Putamen (tissue), 1 donor: ENCODE measurements at regions not wholly inside any gene's neighbourhood (a gene's known extent, or its start where the extent isn't known, plus 50 kb on each side); places are given as distances from the start of the nearest gene placed in this dataset.
"Not testable (repeated sequence)": the region's sequence is repeated elsewhere in the genome, so short reads cannot be mapped to it uniquely, and the experiment has no call there.

Experiments
- DNase-seq: peaks from one replicate; pipeline ENCODE4 v3.0.0-alpha.2; 2016; ENCODE audit warnings: low spot score

DNA sequence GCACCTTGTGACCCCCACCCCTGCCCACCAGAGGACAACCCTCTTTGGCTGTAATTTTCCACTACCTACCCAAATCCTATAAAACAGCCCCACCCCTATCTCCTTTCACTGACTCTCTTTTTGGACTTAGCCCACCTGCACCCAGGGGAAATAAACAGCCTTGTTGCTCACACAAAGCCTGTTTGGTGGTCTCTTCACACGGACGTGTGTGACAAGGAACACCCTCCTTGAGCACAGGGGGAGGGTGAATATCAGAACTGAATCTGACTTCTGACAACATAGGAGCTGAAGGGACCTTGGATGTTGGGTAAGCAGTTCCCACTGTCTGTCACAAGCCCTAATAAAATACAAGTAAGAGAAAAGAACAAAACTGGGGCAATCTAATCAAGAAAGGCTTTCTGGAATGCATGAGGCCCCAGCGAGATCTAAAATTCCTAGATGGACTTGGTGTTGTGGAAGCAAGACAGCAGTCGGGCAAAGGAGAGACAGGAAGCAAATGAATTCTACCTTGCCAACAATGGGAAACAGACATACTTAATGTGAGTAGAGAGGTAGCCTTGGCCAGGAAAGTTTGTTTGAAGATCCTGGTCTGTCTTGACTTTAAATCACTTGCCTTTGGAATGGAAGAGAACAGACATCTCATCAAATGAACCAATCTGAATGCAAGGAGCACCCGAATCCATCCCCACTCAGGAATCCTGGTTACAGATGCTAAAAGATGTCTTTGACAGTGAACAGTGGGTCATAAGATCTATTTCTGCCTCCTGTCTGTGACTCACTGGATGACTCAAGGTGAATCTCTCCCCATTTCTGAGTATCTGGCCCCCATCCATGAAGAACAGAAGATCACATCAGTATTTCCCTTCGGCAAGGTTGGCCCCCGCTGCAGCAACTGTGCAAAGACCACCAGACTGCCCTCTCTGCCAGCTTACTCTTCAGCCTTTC, 53.3 kb downstream of the OLFML3 start:
- DNase-seq, result peak; percentile 61

DNA sequence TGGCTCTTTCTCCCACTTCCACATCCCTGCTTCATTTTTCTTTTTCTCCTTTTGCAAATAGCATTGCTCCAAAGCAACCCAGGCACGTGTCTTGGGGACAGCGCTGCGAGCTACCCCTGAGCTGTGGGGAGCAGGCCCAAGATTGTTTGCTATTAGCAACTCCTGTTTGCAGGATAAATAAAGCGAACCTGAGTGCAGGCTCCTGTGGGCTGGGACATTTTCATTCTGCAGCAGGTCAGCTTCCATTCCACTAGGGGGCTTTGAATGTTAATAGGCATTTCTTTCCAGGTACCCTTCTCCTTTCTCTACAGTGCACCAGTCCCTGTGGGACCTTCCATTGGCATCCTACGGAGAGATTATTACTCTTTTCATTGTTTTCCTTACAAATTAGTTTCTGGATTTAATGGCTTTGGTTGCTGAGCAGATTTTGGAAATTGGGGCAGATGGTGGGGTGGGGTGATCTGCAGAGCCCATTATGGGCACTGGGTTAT, 54.0 kb downstream of the OLFML3 start:
- no peak for DNase-seq

DNA sequence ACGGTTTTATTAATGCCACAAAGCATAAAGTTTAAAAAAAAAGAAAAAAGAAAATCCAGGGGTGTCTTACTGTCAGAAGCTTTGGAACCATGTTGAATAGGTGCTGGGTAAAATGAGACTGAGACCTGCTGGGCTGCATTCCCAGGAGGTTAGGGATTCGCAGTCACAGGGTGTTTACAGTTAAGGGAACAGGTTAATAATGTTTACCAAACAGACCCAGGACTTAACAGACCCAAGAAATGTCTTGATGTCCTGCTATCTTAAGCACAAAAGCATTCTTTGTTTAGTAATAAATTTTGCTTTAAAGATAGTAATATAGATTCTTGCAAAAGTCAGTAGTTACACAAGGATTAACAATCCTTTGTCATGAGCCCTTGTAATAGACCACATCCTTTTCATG, 54.7 kb downstream of the OLFML3 start:
- DNase-seq, result no peak

DNA sequence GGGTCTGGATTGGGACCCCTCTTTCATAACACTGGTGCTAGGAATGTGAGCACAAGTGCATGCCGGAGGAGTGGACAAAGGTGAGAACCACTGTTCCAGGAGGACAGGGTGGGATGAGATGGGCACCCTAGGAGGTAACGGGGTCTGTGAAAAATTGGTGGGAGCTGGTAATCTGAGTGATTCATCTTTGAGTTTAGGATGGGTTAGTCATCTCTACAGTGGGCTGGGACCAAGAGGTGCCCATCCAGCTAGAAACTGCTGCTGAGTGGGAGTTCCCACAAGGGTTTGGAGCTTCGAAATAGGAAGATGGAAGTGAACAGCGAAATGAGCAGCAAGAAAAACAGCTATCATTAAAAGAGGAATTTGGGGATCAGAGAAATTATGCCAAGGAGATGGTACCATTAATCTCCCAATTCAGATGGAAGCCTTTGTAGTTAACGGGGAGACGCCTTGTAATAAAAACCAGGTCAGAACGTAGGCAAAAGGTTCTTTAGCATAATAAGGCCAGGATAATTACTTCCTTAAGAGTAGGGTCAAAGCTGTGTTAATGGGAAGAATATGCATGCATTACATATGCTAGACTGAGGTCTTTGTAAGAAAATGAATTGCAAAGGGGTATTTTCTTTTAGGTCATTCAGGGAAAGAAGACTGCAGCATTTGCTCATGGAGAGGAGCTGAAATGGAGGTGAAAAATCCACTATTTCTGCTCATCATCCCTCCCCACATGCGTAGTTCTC, 55.5 kb downstream of the OLFML3 start:
- no peak for DNase-seq

DNA sequence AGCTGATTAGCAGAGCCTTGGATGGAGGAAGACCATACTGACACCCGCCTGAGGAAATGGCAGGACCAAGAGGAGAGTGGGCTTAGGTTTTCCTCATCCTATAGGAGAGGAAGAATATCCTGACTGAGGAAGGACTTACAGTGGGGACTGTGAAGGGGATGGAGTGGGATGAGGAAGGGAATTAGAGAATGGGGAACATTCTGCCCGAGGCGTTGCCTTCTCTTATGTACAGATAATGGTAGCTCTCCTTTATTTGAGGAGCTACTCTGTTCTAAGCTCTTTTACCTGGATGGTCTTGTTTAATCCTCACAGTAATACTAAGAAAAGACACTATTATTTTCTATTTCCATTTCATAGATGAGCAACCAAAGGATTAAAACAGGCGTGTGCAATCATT, 56.0 kb downstream of the OLFML3 start:
- DNase-seq, result no peak

DNA sequence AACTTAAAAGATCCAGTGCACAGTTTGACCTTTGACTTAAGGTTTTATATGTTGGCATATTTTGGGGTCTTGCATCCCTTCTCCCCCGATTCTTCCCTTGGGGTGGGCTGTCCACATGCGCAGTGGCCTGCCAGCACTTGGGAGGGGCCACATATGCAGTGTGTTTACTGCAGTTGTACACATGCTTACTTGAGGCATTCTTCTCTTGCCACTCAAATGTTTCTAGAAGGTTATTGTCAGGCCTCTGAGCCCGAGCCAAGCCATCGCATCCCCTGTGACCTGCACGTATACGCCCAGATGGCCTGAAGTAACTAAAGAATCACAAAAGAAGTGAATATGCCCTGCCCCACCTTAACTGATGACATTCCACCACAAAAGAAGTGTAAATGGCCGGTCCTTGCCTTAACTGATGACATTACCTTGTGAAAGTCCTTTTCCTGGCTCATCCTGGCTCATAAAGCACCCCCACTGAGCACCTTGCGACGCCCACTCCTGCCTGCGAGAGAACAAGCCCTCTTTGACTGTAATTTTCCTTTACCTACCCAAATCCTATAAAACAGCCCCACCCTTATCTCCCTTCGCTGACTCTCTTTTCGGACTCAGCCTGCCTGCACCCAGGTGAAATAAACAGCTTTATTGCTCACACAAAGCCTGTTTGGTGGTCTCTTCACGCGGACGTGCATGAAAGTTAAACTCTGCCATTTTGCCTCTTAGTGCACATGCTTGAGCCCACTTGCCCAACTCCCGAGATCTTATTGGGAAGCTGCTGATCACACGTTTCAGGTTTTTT, 57.8 kb downstream of the OLFML3 start:
- not testable (repeated sequence) for DNase-seq

DNA sequence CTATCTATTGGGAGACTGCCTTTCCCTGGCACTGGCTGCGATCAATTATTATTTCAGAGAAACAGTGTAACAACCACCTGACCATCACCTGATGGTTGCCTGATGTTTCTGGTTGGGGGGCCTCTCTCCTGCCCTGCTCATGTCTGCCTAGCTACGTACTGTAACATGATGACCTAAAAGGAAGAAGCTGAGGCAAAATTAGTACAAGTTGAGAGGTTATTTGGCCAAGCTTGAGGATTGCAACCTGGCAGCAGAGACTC, 58.3 kb downstream of the OLFML3 start:
- DNase-seq, result no peak

DNA sequence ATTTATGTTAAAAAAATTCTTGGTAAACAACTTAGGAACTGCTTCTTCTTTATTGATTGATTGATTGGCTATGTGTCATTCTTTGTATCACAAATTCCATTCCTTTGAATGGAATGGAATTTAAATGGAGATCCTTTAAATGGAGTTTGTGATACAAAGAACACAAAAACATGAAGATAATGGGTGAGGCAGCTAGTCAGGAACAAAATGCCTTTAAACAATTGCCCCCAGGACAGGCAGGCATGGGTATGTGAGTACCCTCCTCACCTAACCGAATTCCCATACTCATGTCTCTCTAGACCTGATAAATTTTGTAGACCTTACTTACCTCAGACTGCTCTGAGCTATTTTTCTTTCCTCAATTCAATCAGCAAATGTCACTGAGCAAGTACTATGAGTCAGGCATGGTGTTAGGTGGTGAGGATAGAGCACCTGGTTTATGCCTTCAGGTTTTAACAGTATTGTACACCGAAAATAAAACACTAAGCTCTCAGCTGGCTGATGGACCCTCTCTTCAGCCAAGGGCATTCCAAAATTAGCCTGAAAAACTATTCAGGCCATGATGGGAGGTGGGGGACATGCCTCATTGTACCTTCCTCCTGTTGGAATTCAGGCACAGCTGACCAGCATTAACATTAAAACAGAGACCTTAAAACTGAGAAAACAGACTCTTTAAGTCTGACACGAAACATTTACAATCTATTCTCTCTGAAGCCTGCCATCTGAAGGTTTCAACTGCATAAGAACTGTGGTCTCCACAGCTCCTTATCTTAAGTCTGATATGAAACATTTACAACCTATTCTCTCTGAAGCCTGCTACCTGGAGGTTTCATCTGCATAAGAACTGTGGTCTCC, 58.9 kb downstream of the OLFML3 start:
- DNase-seq, result no peak
